ENCODE measurements at regions not wholly inside any gene's neighbourhood (a gene's known extent, or its start where the extent isn't known, plus 50 kb on each side); places are given as distances from the start of the nearest gene placed in this dataset.

- no peak for DNase-seq
These were observed 131.6 kb upstream of the TAB2 start for GRCh38 chr6:149185799-149186357.

- DNase-seq = no peak
These were observed 130.6 kb upstream of the TAB2 start for GRCh38 chr6:149186873-149187272.

- DNase-seq = peak; percentile 44
These were observed 127.2 kb upstream of the TAB2 start for GRCh38 chr6:149190224-149190831.

- DNase-seq = no peak
These were observed 122.5 kb upstream of the TAB2 start for GRCh38 chr6:149194820-149195558.

GRCh38 chr6:149196091-149196490 lies 121.4 kb upstream of the TAB2 start:
- no peak for DNase-seq

- no peak for DNase-seq
These were observed 120.0 kb upstream of the TAB2 start for GRCh38 chr6:149197482-149197881.

- DNase-seq = peak; percentile 16
These were observed 119.2 kb upstream of the TAB2 start for GRCh38 chr6:149198265-149198664.

GRCh38 chr6:149200282-149200945 lies 117.1 kb upstream of the TAB2 start:
- no peak for DNase-seq

- DNase-seq = no peak
These were observed 116.3 kb upstream of the TAB2 start for GRCh38 chr6:149201068-149201655.

- DNase-seq = no peak
These were observed 115.4 kb upstream of the TAB2 start for GRCh38 chr6:149202100-149202499.

GRCh38 chr6:149202952-149203351 lies 114.6 kb upstream of the TAB2 start:
- no peak for DNase-seq

- DNase-seq = peak; percentile 4
These were observed 114.0 kb upstream of the TAB2 start for GRCh38 chr6:149203509-149203908.

- no peak for DNase-seq
These were observed 109.3 kb upstream of the TAB2 start for GRCh38 chr6:149208134-149208601.

- peak; percentile 68 for DNase-seq
These were observed 107.4 kb upstream of the TAB2 start for GRCh38 chr6:149209871-149210775.

- DNase-seq = peak; percentile 81
These were observed 106.4 kb upstream of the TAB2 start for GRCh38 chr6:149211046-149211571.

- no peak for DNase-seq
These were observed 105.3 kb upstream of the TAB2 start for GRCh38 chr6:149212206-149212605.

- DNase-seq = peak; percentile 56
These were observed 104.4 kb upstream of the TAB2 start for GRCh38 chr6:149212892-149213801.

- DNase-seq = no peak
These were observed 103.7 kb upstream of the TAB2 start for GRCh38 chr6:149213829-149214228.

- DNase-seq = no peak
These were observed 101.1 kb upstream of the TAB2 start for GRCh38 chr6:149216459-149216858.

- DNase-seq = peak; percentile 82
These were observed 100.0 kb upstream of the TAB2 start for GRCh38 chr6:149217466-149217888.

- DNase-seq = no peak
These were observed 99.0 kb upstream of the TAB2 start for GRCh38 chr6:149218471-149218870.

All from MV-4-11 (cell line).